ENCODE measurements at regions not wholly inside any gene's neighbourhood (a gene's known extent, or its start where the extent isn't known, plus 50 kb on each side); places are given as distances from the start of the nearest gene placed in this dataset.

DNA sequence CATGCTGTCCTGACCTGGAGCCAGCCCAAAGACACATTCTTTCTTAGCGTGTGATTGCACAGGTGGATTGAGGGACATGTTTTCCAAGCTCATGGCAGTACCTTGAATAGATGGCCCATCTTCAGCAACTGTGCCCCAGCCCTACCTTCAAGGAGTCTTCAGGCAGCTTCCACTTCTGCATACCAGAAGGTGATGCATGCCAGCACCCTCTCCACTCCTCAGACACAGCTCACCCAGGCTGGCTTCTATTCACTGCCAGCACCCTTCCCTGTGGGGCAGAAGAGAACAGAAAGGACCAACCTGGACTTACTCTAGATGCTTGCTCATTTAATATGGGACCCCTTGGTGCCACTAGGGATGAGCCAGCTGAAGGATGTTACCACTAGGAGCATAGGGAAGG is 466.4 kb upstream of the ISX start:
- TF ChIP-seq, protein P1, sequence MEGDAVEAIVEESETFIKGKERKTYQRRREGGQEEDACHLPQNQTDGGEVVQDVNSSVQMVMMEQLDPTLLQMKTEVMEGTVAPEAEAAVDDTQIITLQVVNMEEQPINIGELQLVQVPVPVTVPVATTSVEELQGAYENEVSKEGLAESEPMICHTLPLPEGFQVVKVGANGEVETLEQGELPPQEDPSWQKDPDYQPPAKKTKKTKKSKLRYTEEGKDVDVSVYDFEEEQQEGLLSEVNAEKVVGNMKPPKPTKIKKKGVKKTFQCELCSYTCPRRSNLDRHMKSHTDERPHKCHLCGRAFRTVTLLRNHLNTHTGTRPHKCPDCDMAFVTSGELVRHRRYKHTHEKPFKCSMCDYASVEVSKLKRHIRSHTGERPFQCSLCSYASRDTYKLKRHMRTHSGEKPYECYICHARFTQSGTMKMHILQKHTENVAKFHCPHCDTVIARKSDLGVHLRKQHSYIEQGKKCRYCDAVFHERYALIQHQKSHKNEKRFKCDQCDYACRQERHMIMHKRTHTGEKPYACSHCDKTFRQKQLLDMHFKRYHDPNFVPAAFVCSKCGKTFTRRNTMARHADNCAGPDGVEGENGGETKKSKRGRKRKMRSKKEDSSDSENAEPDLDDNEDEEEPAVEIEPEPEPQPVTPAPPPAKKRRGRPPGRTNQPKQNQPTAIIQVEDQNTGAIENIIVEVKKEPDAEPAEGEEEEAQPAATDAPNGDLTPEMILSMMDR (optimal IDR thresholded peaks at IDR 0.05 in 1 of 3, IDR thresholded peaks at IDR 0.05 in 1 of 3, conservative IDR thresholded peaks at IDR 0.05 in 1 of 3; ENCODE audit: extremely low read depth in 1 of 3, insufficient read depth in 2 of 3, low read length in 3 of 3): no peak
- no peak for TF ChIP-seq EZH2 (IDR thresholded peaks at IDR 0.05; ENCODE audit: low read length)

Data from keratinocyte (primary cell).